SK-N-SH treated with all-trans-retinoic acid at 6 μM for 48 hours (cell line): ENCODE measurements at regions not wholly inside any gene's neighbourhood (a gene's known extent, or its start where the extent isn't known, plus 50 kb on each side); places are given as distances from the start of the nearest gene placed in this dataset.

Source experiments
- ATAC-seq: fragments of 200-7000 bp; cut with Tn5 transposase; 3 replicates; pipeline ENCODE4 v1.9.1; 2020; ENCODE audit warnings: mild to moderate bottlenecking, moderate library complexity
- ARNTL ChIP-seq: fragments of 450-650 bp; formaldehyde crosslinking; IDR thresholded peaks from 2 replicates; pipeline ENCODE4 v1.5.0; 2020; ENCODE audit warnings: low read depth, mild to moderate bottlenecking, moderate library complexity, borderline replicate concordance
- CREB5 ChIP-seq: fragments of 250-450 bp; sonication (Bioruptor Pico); IDR thresholded peaks from 2 replicates; pipeline ENCODE4 v1.5.1; 2020; ENCODE audit warnings: low read depth, mild to moderate bottlenecking, moderate library complexity
- CSDC2 ChIP-seq: fragments of 250-450 bp; sonication (Bioruptor Pico); IDR thresholded peaks from 2 replicates; pipeline ENCODE4 v1.5.0; 2020; ENCODE audit warnings: mild to moderate bottlenecking, moderate library complexity
- CSRNP3 ChIP-seq: fragments of 250-450 bp; sonication (Bioruptor Pico); IDR thresholded peaks from 2 replicates; pipeline ENCODE4 v1.5.1; 2021; ENCODE audit warnings: mild to moderate bottlenecking, moderate library complexity
- ESRRG ChIP-seq: fragments of 250-450 bp; sonication (Bioruptor Pico); IDR thresholded peaks from 2 replicates; pipeline ENCODE4 v1.6.1; 2021; ENCODE audit warnings: mild to moderate bottlenecking
- GLIS3 ChIP-seq: fragments of 250-450 bp; sonication (Bioruptor Pico); IDR thresholded peaks from 2 replicates; pipeline ENCODE4 v1.5.0; 2020; ENCODE audit warnings: mild to moderate bottlenecking, moderate library complexity
- OSR1 ChIP-seq: fragments of 250-450 bp; sonication (Bioruptor Pico); IDR thresholded peaks from 2 replicates; pipeline ENCODE4 v1.8.0; 2022; ENCODE audit warnings: moderate library complexity, mild to moderate bottlenecking, inconsistent platforms
- PATZ1 ChIP-seq: fragments of 250-450 bp; sonication (Bioruptor Pico); IDR thresholded peaks from 2 replicates; pipeline ENCODE4 v1.8.0; 2020; ENCODE audit warnings: mild to moderate bottlenecking, moderate library complexity, borderline replicate concordance
- POU6F1 ChIP-seq: fragments of 250-450 bp; sonication (Bioruptor Pico); IDR thresholded peaks from 2 replicates; pipeline ENCODE4 v1.8.0; 2021; ENCODE audit warnings: low read depth, mild to moderate bottlenecking, moderate library complexity, borderline replicate concordance
- PPARA ChIP-seq: fragments of 250-450 bp; sonication (Bioruptor Pico); IDR thresholded peaks from 2 replicates; pipeline ENCODE4 v1.5.0; 2020; ENCODE audit warnings: mild to moderate bottlenecking, borderline replicate concordance
- RARB ChIP-seq: fragments of 250-450 bp; sonication (Bioruptor Pico); IDR thresholded peaks from 2 replicates; pipeline ENCODE4 v1.8.0; 2021; ENCODE audit warnings: mild to moderate bottlenecking, moderate library complexity
- TCF4 ChIP-seq: fragments of 250-450 bp; sonication (Bioruptor Pico); IDR thresholded peaks from 2 replicates; pipeline ENCODE4 v1.8.0; 2021; ENCODE audit warnings: mild to moderate bottlenecking, moderate library complexity, borderline replicate concordance
- TOX ChIP-seq: fragments of 250-450 bp; sonication (Bioruptor Pico); IDR thresholded peaks from 2 replicates; pipeline ENCODE4 v1.8.0; 2021; ENCODE audit warnings: mild to moderate bottlenecking, moderate library complexity, borderline replicate concordance
- ZFP3 ChIP-seq: fragments of 250-450 bp; sonication (Bioruptor Pico); IDR thresholded peaks from 2 replicates; pipeline ENCODE4 v1.5.0; 2020; ENCODE audit warnings: mild to moderate bottlenecking, moderate library complexity
- ZNF70 ChIP-seq: fragments of 450-650 bp; formaldehyde crosslinking; IDR thresholded peaks from 2 replicates; pipeline ENCODE4 v1.5.0; 2020; ENCODE audit warnings: mild to moderate bottlenecking, moderate library complexity
- ZNF8 ChIP-seq: fragments of 450-650 bp; formaldehyde crosslinking; IDR thresholded peaks from 2 replicates; pipeline ENCODE4 v1.5.0; 2020; ENCODE audit warnings: mild to moderate bottlenecking, moderate library complexity
- TF ChIP-seq, protein P1 (sequence below): fragments of 250-450 bp; sonication (Bioruptor Pico); IDR thresholded peaks from 2 replicates; pipeline ENCODE4 v1.5.0; 2020; ENCODE audit warnings: mild to moderate bottlenecking, moderate library complexity

DNA sequence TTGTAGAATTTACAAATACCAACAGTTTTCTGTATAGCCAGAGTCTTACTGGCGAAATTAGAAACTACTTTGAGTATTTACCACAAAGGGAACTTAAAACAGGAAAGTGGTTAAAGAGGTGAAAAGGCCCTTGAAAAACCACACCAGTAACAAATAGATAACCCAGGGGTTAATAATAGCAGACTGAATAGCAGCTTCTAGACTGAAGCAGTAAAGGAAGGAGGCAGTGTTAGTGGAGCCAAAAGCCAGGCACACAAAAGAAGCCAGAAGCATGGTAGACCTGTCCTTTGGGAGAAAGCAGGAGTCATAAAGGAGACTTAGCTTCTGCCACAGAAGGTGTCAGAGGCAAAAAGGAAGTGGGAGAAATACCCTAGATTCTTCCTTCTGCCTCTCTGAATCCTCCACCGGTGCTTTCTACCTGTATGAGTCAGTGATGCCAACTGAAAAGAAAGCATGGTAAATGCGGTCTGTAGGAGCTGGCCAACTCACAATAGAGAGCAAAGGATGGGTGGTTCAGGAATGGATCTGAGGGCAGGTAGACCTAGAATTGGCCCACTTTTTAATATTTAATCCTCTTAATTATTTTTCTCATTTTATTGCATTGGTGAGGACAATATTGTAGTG is 97.3 kb downstream of the ARL6IP6 start:
- TF ChIP-seq ZNF70 (CRISPR knock-in tag), result no peak
- no peak for TF ChIP-seq POU6F1 (CRISPR knock-in tag)
- TF ChIP-seq ZNF8 (CRISPR knock-in tag), result no peak
- no peak for TF ChIP-seq PATZ1 (CRISPR knock-in tag)
- TF ChIP-seq ZFP3 (CRISPR knock-in tag), result no peak
- no peak for TF ChIP-seq RARB (CRISPR knock-in tag)
- TF ChIP-seq, protein P1, sequence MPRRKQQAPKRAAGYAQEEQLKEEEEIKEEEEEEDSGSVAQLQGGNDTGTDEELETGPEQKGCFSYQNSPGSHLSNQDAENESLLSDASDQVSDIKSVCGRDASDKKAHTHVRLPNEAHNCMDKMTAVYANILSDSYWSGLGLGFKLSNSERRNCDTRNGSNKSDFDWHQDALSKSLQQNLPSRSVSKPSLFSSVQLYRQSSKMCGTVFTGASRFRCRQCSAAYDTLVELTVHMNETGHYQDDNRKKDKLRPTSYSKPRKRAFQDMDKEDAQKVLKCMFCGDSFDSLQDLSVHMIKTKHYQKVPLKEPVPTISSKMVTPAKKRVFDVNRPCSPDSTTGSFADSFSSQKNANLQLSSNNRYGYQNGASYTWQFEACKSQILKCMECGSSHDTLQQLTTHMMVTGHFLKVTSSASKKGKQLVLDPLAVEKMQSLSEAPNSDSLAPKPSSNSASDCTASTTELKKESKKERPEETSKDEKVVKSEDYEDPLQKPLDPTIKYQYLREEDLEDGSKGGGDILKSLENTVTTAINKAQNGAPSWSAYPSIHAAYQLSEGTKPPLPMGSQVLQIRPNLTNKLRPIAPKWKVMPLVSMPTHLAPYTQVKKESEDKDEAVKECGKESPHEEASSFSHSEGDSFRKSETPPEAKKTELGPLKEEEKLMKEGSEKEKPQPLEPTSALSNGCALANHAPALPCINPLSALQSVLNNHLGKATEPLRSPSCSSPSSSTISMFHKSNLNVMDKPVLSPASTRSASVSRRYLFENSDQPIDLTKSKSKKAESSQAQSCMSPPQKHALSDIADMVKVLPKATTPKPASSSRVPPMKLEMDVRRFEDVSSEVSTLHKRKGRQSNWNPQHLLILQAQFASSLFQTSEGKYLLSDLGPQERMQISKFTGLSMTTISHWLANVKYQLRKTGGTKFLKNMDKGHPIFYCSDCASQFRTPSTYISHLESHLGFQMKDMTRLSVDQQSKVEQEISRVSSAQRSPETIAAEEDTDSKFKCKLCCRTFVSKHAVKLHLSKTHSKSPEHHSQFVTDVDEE (CRISPR knock-in tag), result no peak
- TF ChIP-seq CSDC2 (CRISPR knock-in tag), result no peak
- no peak for TF ChIP-seq ARNTL
- TF ChIP-seq PPARA (CRISPR knock-in tag), result no peak
- TF ChIP-seq CSRNP3 (CRISPR knock-in tag), result no peak
- ATAC-seq, result no peak

DNA sequence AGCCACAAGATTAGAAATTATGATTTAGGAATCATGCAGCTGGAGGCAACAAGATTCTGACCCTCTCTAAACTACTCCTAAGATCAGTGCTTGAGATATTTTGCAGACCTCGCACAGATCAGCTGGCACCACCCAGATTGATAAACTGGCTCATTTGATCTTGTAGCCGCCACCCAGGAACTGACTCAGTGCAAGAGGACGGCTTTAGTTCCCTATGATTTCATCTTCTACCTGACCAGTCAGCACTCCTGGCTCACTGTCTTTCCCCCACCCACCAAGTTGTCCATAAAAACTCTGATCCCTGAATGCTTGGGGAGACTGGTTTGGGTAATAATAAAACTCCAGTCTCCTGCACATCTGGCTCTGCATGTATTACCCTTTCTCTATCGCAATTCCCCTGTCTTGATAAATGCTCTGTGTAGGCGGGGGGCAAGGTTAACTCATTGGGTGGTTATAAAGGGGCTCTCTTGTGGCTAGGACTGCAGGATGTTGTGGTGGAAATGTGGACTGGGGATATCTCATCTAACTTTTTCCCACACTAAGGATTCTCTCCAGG is 96.1 kb downstream of the ARL6IP6 start:
- no peak for ATAC-seq
- TF ChIP-seq TOX (CRISPR knock-in tag) (no peak), CSDC2 (CRISPR knock-in tag) (no peak), ZNF70 (CRISPR knock-in tag) (no peak), TCF4 (CRISPR knock-in tag) (no peak), RARB (CRISPR knock-in tag) (no peak), CREB5 (CRISPR knock-in tag) (no peak), CSRNP3 (CRISPR knock-in tag) (no peak), ZFP3 (CRISPR knock-in tag) (no peak), GLIS3 (CRISPR knock-in tag) (no peak), OSR1 (no peak), ARNTL (no peak), ZNF8 (CRISPR knock-in tag) (no peak), PPARA (CRISPR knock-in tag) (no peak), POU6F1 (CRISPR knock-in tag) (no peak), ESRRG (CRISPR knock-in tag) (no peak)
- TF ChIP-seq, protein P1 (CRISPR knock-in tag), result no peak
